C4-2B (cell line): ENCODE measurements at regions not wholly inside any gene's neighbourhood (a gene's known extent, or its start where the extent isn't known, plus 50 kb on each side); places are given as distances from the start of the nearest gene placed in this dataset.
A peak's percentile ranks its signal among the peaks of the same experiment; 100 is the strongest.

ENCODE experiments used
- H3K27ac ChIP-seq: fragments of 450-650 bp; 2 replicates; pipeline ENCODE4 v1.5.1; 2017
- CTCF ChIP-seq: fragments of 450-650 bp; conservative IDR thresholded peaks from 2 replicates; pipeline ENCODE4 v1.5.1; 2017; ENCODE audit warnings: mild to moderate bottlenecking
- ZFX ChIP-seq: fragments of 450-650 bp; IDR thresholded peaks from 2 replicates; pipeline ENCODE4 v1.6.1; 2017

GRCh38 chr14:44662250-44662891 lies 155.3 kb upstream of the FSCB start:
- no peak overlapping the region for H3K27ac ChIP-seq
- TF ChIP-seq ZFX = no peak
- TF ChIP-seq CTCF = no peak

- no peak overlapping the region for H3K27ac ChIP-seq
- no peak for TF ChIP-seq CTCF
- no peak for TF ChIP-seq ZFX
Observed at GRCh38 chr14:44658389-44658696, 151.3 kb upstream of the FSCB start.

- TF ChIP-seq CTCF = peak; percentile 73
- no peak for TF ChIP-seq ZFX
- H3K27ac ChIP-seq = no peak overlapping the region
Observed at GRCh38 chr14:44657696-44658388, 150.8 kb upstream of the FSCB start.

GRCh38 chr14:44657203-44657602 lies 150.1 kb upstream of the FSCB start:
- H3K27ac ChIP-seq = no peak overlapping the region
- TF ChIP-seq CTCF (no peak), ZFX (no peak)

- TF ChIP-seq CTCF = no peak
- no peak for TF ChIP-seq ZFX
- H3K27ac ChIP-seq = no peak overlapping the region
Observed at GRCh38 chr14:44654591-44654990, 147.5 kb upstream of the FSCB start.

GRCh38 chr14:44653641-44654040 lies 146.6 kb upstream of the FSCB start:
- no peak for TF ChIP-seq ZFX
- no peak for TF ChIP-seq CTCF
- no peak overlapping the region for H3K27ac ChIP-seq

- no peak for TF ChIP-seq ZFX
- TF ChIP-seq CTCF = no peak
- H3K27ac ChIP-seq = no peak overlapping the region
Observed at GRCh38 chr14:44652640-44653039, 145.6 kb upstream of the FSCB start.
